ENCODE measurements at regions not wholly inside any gene's neighbourhood (a gene's known extent, or its start where the extent isn't known, plus 50 kb on each side); places are given as distances from the start of the nearest gene placed in this dataset.

DNA sequence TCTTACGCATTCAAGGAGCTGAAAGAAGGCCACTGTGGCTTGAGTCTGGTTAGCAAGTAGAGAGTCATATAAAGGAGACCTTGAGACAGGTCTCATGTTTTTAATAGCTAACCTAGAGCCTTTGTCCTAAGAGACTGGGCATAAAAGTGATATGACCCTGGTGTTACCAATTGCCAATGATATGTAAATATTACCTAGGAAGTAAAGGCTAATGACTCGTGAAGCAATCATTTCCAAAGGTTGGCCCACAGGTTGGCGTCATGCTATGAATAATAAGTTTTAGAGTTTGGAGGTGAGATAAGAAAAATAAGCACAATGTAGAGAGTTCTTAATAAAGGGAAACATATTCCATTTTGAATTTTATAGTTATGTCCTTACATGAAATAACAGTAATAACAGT, 116.6 kb upstream of the PLEKHA5 start:
- FAIRE-seq (peak; percentile 48), DNase-seq (ENCODE audit: insufficient read length, low spot score) (no peak)
- no peak for TF ChIP-seq POLR2A (IDR thresholded peaks at IDR 0.05; ENCODE audit: low read depth, low read length)

DNA sequence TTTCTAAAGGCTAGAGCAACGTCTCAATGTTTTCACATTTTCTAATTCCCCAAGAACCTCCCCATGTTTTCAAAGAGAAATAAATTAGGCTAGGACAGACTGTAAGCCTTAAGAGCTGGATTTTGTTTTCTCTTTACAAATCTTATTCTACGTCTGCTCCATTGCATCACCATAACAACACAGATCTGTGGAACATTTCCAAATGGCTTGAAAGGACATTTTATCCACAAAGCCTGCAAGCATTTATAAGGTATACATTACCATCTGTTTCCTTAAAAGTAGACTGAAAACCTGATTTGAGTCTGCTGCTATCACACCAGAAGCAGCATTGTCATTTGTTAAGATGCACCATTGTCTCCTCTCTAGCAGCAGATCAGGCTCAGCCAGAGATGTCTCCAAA, 115.3 kb upstream of the PLEKHA5 start:
- FAIRE-seq (no peak), DNase-seq (ENCODE audit: insufficient read length, low spot score) (no peak)
- TF ChIP-seq POLR2A (IDR thresholded peaks at IDR 0.05; ENCODE audit: low read depth, low read length) = no peak

DNA sequence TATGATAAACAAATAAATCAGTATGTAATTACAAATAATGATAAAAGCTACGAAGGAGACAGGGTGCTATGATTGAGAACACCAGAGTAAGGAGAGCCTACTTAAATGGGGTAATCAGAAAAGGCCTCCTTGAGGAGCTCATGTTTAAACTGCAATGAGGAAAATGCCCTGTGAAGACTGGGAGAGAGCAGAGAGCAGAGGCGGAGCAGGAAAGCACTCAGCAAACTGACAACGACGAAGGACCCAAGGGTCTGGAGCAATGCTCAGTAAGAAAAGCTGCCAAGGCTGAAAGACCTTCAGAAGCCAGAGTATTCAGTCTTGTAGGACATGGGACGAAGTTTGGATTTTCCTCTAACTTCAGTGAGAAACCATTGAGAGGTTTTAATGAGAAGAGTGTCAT, 114.2 kb upstream of the PLEKHA5 start:
- DNase-seq (ENCODE audit: insufficient read length, low spot score) (no peak), FAIRE-seq (no peak)
- no peak for TF ChIP-seq POLR2A (IDR thresholded peaks at IDR 0.05; ENCODE audit: low read depth, low read length)

DNA sequence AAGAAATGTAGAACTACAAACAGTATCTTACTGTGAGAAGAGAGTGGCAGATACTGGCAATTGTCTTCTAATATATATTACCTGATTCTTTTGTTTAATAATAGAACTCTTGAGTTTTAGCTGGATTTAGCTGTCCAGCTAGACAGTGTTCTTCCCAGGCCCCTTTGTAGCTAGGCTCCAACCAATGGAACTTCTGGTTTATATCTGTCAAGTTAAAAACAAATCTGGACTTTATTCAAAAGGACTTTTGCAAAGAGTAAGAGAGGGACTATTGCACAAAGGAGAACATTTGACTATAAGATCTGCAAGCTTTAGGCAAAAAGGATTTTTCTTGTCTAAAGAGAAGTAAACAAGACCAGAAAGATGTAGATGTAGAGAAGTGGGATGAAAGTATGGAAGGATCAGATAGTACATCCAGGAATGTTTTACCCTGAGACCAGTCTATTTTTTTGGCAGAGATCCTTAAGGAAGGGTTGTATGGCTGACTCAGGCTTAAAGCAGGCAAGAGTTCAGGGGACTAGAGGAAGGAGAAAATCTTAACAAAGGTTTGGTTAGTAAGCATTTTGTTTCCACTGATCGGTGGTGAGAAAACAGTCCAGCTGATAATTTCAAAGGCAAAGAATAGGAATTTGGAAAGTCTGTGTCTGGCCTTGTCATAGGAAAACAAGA, 111.1 kb upstream of the PLEKHA5 start:
- DNase-seq (ENCODE audit: insufficient read length, low spot score) (no peak), FAIRE-seq (peak; percentile 94)
- TF ChIP-seq POLR2A (IDR thresholded peaks at IDR 0.05; ENCODE audit: low read depth, low read length) = no peak

DNA sequence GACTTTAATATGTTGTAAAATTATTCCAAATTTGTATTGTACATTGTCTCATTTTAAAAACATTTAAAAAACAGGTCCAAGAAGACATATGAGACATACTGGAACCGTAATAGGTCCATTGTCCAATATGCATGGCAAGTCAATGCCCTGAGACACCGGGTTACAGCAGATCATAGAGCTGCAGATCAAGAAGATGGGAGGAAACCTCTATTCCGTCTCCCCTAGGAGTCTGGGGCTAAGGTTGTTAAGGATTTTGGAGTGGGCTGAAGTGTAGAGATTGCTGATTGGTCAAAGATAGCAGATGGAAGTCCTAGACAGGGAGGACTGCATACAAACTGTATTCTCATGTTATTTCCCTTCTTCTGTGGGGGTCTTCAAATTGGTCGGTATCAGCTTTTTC, 108.3 kb upstream of the PLEKHA5 start:
- no peak for FAIRE-seq
- TF ChIP-seq POLR2A (IDR thresholded peaks at IDR 0.05; ENCODE audit: low read depth, low read length) = no peak
- DNase-seq (ENCODE audit: insufficient read length, low spot score) = no peak

DNA sequence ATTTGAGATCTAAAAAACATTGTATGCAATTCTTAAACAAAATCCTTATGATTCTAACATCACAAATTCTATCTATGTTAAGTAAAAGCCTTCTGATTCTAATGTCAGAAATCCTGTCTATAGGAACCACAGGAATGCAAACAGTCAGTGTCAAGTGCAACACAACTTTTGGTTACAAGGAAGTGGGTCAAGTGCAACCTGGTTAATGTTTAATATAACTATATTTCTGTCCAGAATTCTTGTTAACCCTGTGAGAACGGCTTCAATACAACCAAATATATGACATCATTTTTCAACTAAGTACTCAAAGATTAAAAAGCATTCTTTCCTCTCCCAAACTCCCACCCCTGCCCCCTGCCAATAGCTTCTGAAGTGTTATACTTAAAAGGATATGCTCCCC, 107.9 kb upstream of the PLEKHA5 start:
- DNase-seq (ENCODE audit: insufficient read length, low spot score) = no peak
- TF ChIP-seq POLR2A (IDR thresholded peaks at IDR 0.05; ENCODE audit: low read depth, low read length) = no peak
- no peak for FAIRE-seq

DNA sequence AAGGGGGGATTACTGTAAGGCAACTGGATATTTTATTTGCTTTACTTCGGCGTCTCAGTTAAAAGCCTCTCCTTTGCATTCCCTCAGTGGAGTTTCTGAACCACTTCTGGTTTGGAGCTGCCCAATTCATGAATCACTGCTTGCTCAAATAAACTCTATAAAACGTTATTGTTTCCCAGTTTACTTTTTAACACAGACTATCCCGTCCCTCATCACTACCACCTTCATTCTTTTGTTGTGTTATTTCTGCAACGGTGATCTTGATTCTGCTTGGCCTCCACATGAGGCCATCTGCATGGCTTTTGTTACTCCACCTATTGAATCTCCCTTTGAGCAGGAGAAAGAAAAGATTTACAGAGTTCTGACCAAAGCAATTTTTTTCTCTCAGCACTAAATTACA, 104.0 kb upstream of the PLEKHA5 start:
- DNase-seq (ENCODE audit: insufficient read length, low spot score) (no peak), FAIRE-seq (no peak)
- no peak for TF ChIP-seq POLR2A (IDR thresholded peaks at IDR 0.05; ENCODE audit: low read depth, low read length)

DNA sequence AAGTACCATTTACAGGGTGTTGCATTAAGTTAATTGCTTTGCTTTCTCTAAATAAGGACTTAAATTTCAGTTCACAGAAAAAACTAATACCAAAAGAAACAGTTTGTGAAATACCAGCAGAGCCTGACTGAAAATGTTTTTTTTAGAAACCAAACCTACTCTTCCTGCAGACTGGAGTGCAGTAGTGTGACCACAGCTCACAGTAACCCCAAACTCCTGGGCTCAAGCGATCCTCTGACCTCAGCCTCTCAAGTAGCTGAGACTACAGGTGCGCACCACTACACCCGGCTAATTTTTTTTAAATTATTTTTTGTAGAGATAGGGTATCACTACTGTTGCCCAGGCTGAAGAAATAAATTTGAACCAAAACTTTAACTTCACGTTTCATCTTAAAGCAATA, 103.5 kb upstream of the PLEKHA5 start:
- DNase-seq (ENCODE audit: insufficient read length, low spot score) (no peak), FAIRE-seq (no peak)
- TF ChIP-seq POLR2A (IDR thresholded peaks at IDR 0.05; ENCODE audit: low read depth, low read length) = no peak

DNA sequence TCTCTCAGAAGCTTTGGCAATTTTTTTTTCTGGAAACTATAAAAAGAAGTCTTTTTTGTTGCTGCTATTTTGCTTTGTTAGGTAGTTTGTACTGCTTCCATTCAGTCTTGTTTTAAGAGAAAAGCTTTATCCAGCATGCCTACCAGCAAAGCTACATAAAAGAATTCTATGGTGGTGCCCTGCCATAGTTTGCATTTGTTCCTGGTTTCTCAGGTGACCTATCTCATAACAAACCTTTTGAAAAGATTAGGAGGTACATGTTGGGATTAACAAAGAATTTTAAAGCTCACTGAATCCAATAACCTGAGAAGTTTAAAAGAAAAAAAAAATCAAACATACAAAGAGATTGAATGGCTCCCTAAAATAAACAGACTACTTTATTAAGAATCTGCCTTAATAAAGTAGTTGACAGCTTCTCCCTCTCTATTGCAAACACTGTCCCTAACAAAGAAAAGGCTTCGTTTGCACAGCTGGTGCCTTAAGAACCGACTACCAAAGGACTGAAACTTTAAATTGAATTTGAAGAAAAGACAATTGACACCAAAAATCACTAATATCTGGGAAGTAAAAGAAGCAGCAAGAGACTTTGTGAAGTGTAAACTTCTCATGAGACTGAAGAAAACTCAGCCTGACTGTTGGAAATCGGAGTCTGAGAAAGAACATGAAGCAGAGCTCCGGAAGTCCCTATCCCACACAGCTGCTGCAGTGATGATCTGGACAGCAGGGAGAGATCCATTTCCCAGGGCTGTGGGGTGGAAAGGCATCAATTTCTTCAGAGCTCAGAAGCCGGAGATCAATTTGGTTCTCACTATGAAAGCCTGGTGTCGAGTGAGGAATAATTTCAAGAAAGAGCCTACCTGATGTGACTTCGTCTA, 102.7 kb upstream of the PLEKHA5 start:
- TF ChIP-seq POLR2A (IDR thresholded peaks at IDR 0.05; ENCODE audit: low read depth, low read length) = no peak
- DNase-seq (ENCODE audit: insufficient read length, low spot score) (no peak), FAIRE-seq (no peak)

DNA sequence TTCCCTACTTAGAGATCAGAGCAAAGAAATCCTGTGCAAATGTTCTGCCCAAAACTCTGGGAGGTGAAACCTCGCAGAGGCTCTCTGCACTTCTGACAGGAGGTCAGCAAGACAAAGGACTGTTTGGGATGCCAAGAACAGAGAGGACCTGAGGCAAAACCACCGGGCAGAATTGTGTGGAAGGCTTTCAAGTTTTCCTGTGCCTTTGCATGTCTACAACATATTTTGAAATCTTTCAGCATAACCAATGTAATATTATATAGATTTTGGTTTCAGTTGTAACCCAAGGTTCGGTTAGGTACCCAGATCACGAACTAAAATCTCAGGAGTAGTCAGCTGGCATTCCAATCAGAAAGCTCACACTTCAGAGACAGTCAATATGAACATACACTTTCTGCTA, 99.4 kb upstream of the PLEKHA5 start:
- FAIRE-seq = no peak
- TF ChIP-seq POLR2A (IDR thresholded peaks at IDR 0.05; ENCODE audit: low read depth, low read length) = no peak
- no peak for DNase-seq (ENCODE audit: insufficient read length, low spot score)

DNA sequence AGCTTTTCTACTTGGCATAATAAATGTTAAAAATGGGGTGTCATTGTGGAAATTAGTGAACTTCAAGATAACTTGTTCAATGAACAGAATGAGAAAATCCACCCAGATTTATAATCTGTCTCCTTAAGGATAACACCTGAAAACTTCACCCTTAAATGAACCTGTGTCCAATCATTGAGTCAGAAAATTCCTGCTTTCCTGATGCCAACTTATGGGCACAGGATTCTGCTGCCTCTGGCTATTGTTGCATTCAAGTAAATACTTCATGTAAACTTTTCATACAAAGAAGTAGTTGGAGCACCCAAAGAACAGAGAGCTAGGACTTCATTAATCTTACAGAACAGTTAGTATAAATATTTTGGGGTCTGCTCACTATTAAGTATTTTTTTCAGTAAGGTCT, 98.9 kb upstream of the PLEKHA5 start:
- DNase-seq (ENCODE audit: insufficient read length, low spot score) (no peak), FAIRE-seq (no peak)
- TF ChIP-seq POLR2A (IDR thresholded peaks at IDR 0.05; ENCODE audit: low read depth, low read length) = no peak

DNA sequence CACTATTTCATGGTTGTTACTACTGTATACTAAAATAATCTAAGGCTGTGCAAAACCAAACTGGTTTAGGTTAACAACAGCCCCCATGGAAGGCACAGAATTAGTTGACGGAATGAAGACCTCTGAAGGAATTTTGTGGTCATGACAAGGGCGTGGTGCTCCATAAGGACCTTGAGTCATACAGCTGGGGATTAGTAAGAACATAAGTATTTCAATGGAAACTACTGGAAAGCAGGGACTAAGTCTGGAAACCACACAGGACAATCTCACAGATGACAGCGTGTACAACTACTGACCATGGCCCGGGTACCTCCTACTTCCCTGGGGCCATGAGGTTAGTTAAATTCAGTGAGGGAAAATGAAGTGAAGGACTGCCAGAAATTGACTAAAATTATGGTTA, 98.5 kb upstream of the PLEKHA5 start:
- FAIRE-seq = peak; percentile 98
- peak; percentile 49 for DNase-seq (ENCODE audit: insufficient read length, low spot score)
- no peak for TF ChIP-seq POLR2A (IDR thresholded peaks at IDR 0.05; ENCODE audit: low read depth, low read length)

DNA sequence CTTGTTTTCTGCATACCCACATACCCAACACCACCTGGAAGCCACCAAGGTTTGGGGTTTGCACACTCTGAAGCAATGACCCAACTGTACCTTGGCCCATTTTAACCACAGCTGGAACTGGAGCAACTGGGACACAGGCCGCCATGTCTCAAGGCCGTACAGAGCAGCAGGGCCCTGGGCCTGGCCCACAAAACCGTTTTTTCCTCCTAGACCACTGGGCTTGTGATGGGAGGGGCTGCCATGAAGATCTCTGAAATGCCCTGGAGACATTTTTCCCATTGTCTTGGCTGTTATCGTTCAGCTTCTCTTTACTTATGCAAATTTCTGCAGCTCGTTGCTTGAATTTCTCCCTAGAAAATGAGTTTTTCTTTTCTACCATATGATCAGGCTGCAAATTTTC, 96.7 kb upstream of the PLEKHA5 start:
- no peak for DNase-seq (ENCODE audit: insufficient read length, low spot score)

DNA sequence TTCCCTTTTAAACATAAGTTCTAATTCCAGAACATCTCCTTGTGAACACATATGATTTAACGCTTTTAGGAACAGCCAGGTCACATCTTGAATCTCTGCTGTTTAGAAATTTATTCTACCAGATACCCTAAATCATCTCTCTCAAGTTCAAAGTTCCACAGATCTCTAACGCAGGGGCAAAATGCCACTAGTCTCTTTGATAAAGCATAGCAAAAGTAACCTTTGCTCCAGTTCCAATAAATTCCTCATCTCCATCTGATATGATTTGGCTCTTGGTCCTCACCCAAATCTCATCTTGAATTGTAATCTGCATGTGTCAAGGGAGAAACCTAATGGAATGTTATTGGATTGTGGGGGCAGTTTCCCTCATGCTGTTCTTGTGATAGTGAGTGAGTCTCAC, 96.3 kb upstream of the PLEKHA5 start:
- FAIRE-seq (no peak), DNase-seq (ENCODE audit: insufficient read length, low spot score) (no peak)
- no peak for TF ChIP-seq POLR2A (IDR thresholded peaks at IDR 0.05; ENCODE audit: low read depth, low read length)

More for the DNA sequence above, 96.7 kb upstream of the PLEKHA5 start:
- no peak for TF ChIP-seq POLR2A (IDR thresholded peaks at IDR 0.05; ENCODE audit: low read depth, low read length)
- FAIRE-seq = no peak

DNA sequence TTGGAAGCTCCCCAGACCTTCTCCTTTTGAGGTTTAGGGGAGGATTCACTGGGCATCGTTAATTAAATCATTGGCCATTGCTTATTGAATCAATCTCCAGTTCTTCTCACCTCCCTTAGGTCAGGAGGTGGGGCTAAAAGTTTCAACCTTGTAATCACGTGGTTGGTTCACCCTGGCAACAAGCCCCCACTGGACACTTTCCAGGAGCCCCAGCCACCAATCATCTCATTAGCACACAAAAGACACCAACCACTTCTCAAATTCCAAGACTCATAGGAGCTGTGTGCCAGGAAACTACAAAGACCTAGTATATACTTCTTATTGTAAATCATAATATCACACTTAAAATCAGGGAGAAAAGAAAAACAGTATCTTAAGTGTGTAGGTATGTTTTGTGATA, 94.6 kb upstream of the PLEKHA5 start:
- no peak for FAIRE-seq

More for the DNA sequence above, 94.6 kb upstream of the PLEKHA5 start:
- TF ChIP-seq POLR2A (IDR thresholded peaks at IDR 0.05; ENCODE audit: low read depth, low read length) = no peak
- DNase-seq (ENCODE audit: insufficient read length, low spot score) = no peak

All from H54 (cell line).